ENCODE measurements at regions not wholly inside any gene's neighbourhood (a gene's known extent, or its start where the extent isn't known, plus 50 kb on each side); places are given as distances from the start of the nearest gene placed in this dataset.

DNA sequence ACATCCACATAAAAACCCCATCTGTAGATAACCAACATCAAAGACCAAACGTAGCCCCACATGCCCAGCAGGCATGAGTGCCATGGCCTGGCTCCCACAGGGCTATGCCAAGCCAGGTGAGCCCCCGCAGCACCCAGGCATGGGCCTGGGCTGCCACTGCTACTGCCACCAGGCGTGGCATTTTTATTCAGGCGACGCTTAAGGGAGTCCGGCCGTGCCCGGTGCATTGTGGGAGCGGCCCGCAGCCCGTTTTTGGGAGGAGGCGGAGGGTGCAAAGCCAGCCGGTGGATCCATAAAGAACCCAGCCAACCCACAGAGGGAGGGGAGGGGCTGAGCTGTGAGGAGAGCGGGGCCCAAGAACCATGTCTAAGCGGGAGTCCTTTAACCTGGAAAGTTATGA, 83.6 kb downstream of the XIST start:
- intact Hi-C loops (cut with DNase I, micrococcal nuclease): no loop called here
- no peak for ATAC-seq
- DNase-seq: no peak

GRCh38 chrX:73768160-73768559, 84.4 kb downstream of the XIST start:
- no peak for ATAC-seq
- intact Hi-C loops (cut with DNase I, micrococcal nuclease): no loop called here
- DNase-seq: no peak

- ATAC-seq (no peak), DNase-seq (no peak)
- intact Hi-C loops (cut with DNase I, micrococcal nuclease): no loop called here
These were observed 85.5 kb downstream of the XIST start for GRCh38 chrX:73767017-73767416.

DNA sequence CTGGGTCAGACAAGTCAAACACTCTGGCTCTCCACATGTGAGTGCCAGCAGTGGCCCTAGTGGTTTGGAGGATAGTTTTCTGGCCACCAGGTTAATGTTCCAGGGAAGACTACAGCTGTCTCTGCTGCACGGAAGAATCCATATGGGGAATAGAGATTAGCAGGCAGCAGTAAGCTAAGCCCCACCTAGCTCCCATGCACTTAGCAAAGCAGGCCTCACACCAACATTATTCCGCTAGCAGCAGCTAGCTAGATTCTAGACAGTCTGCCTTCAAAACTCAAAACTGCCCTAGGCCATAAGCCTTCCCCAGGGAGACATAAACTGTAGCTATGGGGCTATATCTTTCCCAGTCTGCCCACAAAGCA, 86.1 kb downstream of the XIST start:
- intact Hi-C loops (cut with DNase I, micrococcal nuclease): no loop called here
- no peak for ATAC-seq
- no peak for DNase-seq

DNA sequence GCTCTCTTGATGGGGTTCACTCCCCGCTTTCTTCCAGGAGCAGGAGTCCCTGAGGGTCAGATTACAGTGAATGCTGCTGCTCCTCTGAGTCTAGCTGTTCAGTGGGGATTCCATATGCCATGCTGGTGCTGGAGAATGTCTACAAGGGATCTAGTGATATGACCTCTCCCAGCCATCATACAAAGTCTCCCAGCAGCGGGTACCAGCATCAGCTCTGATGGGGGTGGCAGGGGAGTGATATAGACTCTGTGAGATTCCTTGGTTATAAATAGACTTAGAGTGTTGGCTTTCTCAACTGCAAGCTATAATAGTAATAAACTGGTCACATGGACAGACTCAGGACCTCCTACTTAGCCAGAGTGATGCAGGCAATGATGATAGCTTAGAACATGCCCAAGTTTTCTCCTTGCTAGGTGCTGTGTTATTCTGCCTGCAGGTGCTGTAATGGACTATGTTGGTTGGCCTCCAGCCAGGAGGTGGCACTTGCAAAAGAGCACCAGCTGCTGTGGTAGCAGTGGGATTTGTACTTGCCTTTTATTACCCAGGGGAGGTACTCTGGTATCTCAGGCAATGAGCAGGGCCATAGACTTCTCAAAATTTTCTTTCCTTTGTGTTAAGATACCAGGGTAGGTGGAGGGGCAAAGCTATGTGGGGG, 86.6 kb downstream of the XIST start:
- intact Hi-C loops (cut with DNase I, micrococcal nuclease): no loop called here
- peak in 1 of 2 donors; percentile 16 for DNase-seq
- no peak for ATAC-seq

GRCh38 chrX:73758250-73758649, 94.3 kb downstream of the XIST start:
- intact Hi-C loops (cut with DNase I, micrococcal nuclease): no loop called here
- ATAC-seq (no peak), DNase-seq (no peak)

All from left colon (tissue), 2 donors.